H9 (cell line): ENCODE measurements at regions not wholly inside any gene's neighbourhood (a gene's known extent, or its start where the extent isn't known, plus 50 kb on each side); places are given as distances from the start of the nearest gene placed in this dataset.

Experiments used
- DNase-seq: peaks from one replicate; pipeline ENCODE4 v3.0.0-alpha.2; 2017
- H2AFZ ChIP-seq: one replicate; pipeline ENCODE4 v1.6.1; 2013; ENCODE audit warnings: mild to moderate bottlenecking, low read length, control low read depth, moderate library complexity
- H2AK5ac ChIP-seq: 2 replicates; pipeline ENCODE4 v1.6.1; 2013; ENCODE audit warnings: low read length, control low read depth, mixed read lengths; ENCODE audit not compliant: insufficient read length
- H2BK120ac ChIP-seq: one replicate; pipeline ENCODE4 v1.6.1; 2013; ENCODE audit warnings: low read depth, mild to moderate bottlenecking, low read length, control low read depth, inconsistent platforms; ENCODE audit not compliant: poor library complexity, severe bottlenecking
- H2BK12ac ChIP-seq: 2 replicates; pipeline ENCODE4 v1.6.1; 2013; ENCODE audit warnings: low read length, control low read depth, mixed read lengths, low read depth; ENCODE audit not compliant: insufficient read length
- H2BK15ac ChIP-seq: 2 replicates; pipeline ENCODE4 v1.6.1; 2013; ENCODE audit warnings: low read depth, low read length, control low read depth
- H2BK20ac ChIP-seq: one replicate; pipeline ENCODE4 v1.6.1; 2013; ENCODE audit warnings: low read depth, mild to moderate bottlenecking, low read length, control low read depth, inconsistent platforms; ENCODE audit not compliant: poor library complexity, severe bottlenecking
- H2BK5ac ChIP-seq: 2 replicates; pipeline ENCODE4 v1.6.1; 2013; ENCODE audit warnings: low read length, control low read depth, mixed read lengths; ENCODE audit not compliant: insufficient read length
- H3K14ac ChIP-seq: 2 replicates; pipeline ENCODE4 v1.6.1; 2013; ENCODE audit warnings: low read length, control low read depth; ENCODE audit not compliant: insufficient read depth
- H3K18ac ChIP-seq: 2 replicates; pipeline ENCODE4 v1.6.1; 2013; ENCODE audit warnings: low read depth, mild to moderate bottlenecking, mixed read lengths, low read length, control low read depth; ENCODE audit not compliant: insufficient read length
- H3K23ac ChIP-seq: 2 replicates; pipeline ENCODE4 v1.6.1; 2013; ENCODE audit warnings: low read length, control low read depth, mixed read lengths, low read depth; ENCODE audit not compliant: insufficient read length
- H3K23me2 ChIP-seq: 2 replicates; pipeline ENCODE4 v1.6.1; 2013; ENCODE audit warnings: low read depth, mild to moderate bottlenecking, mixed read lengths, low read length, control low read depth; ENCODE audit not compliant: insufficient read length, poor library complexity, severe bottlenecking
- H3K27ac ChIP-seq: 2 replicates; pipeline ENCODE4 v1.5.1; 2013; ENCODE audit warnings: low read length, control low read depth, mixed read lengths, low read depth; ENCODE audit not compliant: insufficient read length
- H3K27me3 ChIP-seq: 2 replicates; pipeline ENCODE4 v1.6.1; 2013; ENCODE audit warnings: low read length, control low read depth, inconsistent platforms; ENCODE audit not compliant: insufficient read depth
- H3K4ac ChIP-seq: 2 replicates; pipeline ENCODE4 v1.6.1; 2013; ENCODE audit warnings: low read depth, mild to moderate bottlenecking, control low read depth, inconsistent platforms, low read length, moderate library complexity
- H3K4me1 ChIP-seq: 2 replicates; pipeline ENCODE4 v1.6.1; 2013; ENCODE audit warnings: low read length, control low read depth, inconsistent platforms; ENCODE audit not compliant: insufficient read depth
- H3K4me2 ChIP-seq: 2 replicates; pipeline ENCODE4 v1.6.1; 2013; ENCODE audit warnings: low read length, control low read depth, mixed read lengths; ENCODE audit not compliant: insufficient read length, insufficient read depth
- H3K56ac ChIP-seq: 2 replicates; pipeline ENCODE4 v1.6.1; 2013; ENCODE audit warnings: low read depth, mild to moderate bottlenecking, mixed read lengths, low read length, control low read depth; ENCODE audit not compliant: insufficient read length
- H3K79me1 ChIP-seq: 2 replicates; pipeline ENCODE4 v1.6.1; 2013; ENCODE audit warnings: low read depth, mild to moderate bottlenecking, moderate library complexity, low read length, control low read depth, inconsistent platforms; ENCODE audit not compliant: insufficient read depth, poor library complexity, severe bottlenecking
- H3K79me2 ChIP-seq: 2 replicates; pipeline ENCODE4 v1.6.1; 2013; ENCODE audit warnings: low read length, control low read depth, inconsistent platforms; ENCODE audit not compliant: insufficient read depth
- H3K9ac ChIP-seq: 2 replicates; pipeline ENCODE4 v1.6.1; 2013; ENCODE audit warnings: low read length, control low read depth, mixed read lengths; ENCODE audit not compliant: insufficient read length; ENCODE audit errors: extremely low read depth
- H3K9me3 ChIP-seq: one replicate; pipeline ENCODE4 v1.6.1; 2013; ENCODE audit warnings: low read depth, low read length, inconsistent platforms; ENCODE audit not compliant: control insufficient read depth
- H3T11ph ChIP-seq: one replicate; pipeline ENCODE4 v1.6.1; 2013; ENCODE audit warnings: mild to moderate bottlenecking, low read length, control low read depth, inconsistent platforms
- H4K20me1 ChIP-seq: one replicate; pipeline ENCODE4 v1.6.1; 2013; ENCODE audit not compliant: control insufficient read depth, insufficient read length, insufficient read depth
- H4K5ac ChIP-seq: 2 replicates; pipeline ENCODE4 v1.6.1; 2013; ENCODE audit warnings: low read depth, mild to moderate bottlenecking, mixed read lengths, low read length, control low read depth; ENCODE audit not compliant: insufficient read length
- H4K8ac ChIP-seq: replicated peaks from 2 replicates; pipeline ENCODE4 v1.6.1; 2013; ENCODE audit warnings: low read length, control low read depth, mixed read lengths, low read depth; ENCODE audit not compliant: insufficient read length
- H4K91ac ChIP-seq: 2 replicates; pipeline ENCODE4 v1.6.1; 2013; ENCODE audit warnings: low read depth, mild to moderate bottlenecking, moderate library complexity, mixed read lengths, low read length, control low read depth; ENCODE audit not compliant: insufficient read length
- H3K27ac Mint-ChIP-seq, 3 experiments: 2 replicates in 2 of 3; 3 replicates in 1 of 3; pipeline ENCODE4 v1.8.0; 2020 to 2021; ENCODE audit warnings: mixed read lengths in 3 of 3, mild to moderate bottlenecking in 1 of 3, moderate library complexity in 1 of 3
- H3K27me3 Mint-ChIP-seq: 2 replicates; pipeline ENCODE4 v1.8.0; 2021; ENCODE audit warnings: low read depth, mild to moderate bottlenecking, moderate library complexity, mixed read lengths
- H3K36me3 Mint-ChIP-seq, 3 experiments: 2 replicates in 2 of 3; 3 replicates in 1 of 3; pipeline ENCODE4 v1.8.0; 2020 to 2021; ENCODE audit warnings: low read depth in 3 of 3, mixed read lengths in 3 of 3; ENCODE audit not compliant: insufficient read depth in 1 of 3
- H3K4me1 Mint-ChIP-seq, 2 experiments: 2 replicates each; pipeline ENCODE4 v1.8.0; 2020; ENCODE audit warnings: mixed read lengths in 2 of 2
- H3K4me3 Mint-ChIP-seq, 2 experiments: 2 replicates in 1 of 2; 3 replicates in 1 of 2; pipeline ENCODE4 v1.8.0; 2020 to 2021; ENCODE audit warnings: mild to moderate bottlenecking in 2 of 2, mixed read lengths in 2 of 2, moderate library complexity in 1 of 2
- H3K9me3 Mint-ChIP-seq, 2 experiments: 2 replicates in 1 of 2; 3 replicates in 1 of 2; pipeline ENCODE4 v1.8.0; 2020; ENCODE audit warnings: mild to moderate bottlenecking in 2 of 2, mixed read lengths in 2 of 2, moderate library complexity in 1 of 2
- WGBS: extraction: QIAGEN DNeasy Blood & Tissue Kit; methylation state at CpG from one replicate; pipeline ENCODE4 v1.1.7; 2013; ENCODE audit warnings: missing lambda C conversion rate, low lambda C conversion rate, mixed read lengths; ENCODE audit not compliant: insufficient read length; ENCODE audit errors: extremely low coverage; 5-methylcytosine and 5-hydroxymethylcytosine counted together
- TF ChIP-seq, protein P1 (sequence below): fragments of 200-600 bp; sonication (generic); conservative IDR thresholded peaks from 3 replicates; pipeline ENCODE4 v1.8.0; 2021; ENCODE audit warnings: antibody characterized with exemption, mild to moderate bottlenecking

DNA sequence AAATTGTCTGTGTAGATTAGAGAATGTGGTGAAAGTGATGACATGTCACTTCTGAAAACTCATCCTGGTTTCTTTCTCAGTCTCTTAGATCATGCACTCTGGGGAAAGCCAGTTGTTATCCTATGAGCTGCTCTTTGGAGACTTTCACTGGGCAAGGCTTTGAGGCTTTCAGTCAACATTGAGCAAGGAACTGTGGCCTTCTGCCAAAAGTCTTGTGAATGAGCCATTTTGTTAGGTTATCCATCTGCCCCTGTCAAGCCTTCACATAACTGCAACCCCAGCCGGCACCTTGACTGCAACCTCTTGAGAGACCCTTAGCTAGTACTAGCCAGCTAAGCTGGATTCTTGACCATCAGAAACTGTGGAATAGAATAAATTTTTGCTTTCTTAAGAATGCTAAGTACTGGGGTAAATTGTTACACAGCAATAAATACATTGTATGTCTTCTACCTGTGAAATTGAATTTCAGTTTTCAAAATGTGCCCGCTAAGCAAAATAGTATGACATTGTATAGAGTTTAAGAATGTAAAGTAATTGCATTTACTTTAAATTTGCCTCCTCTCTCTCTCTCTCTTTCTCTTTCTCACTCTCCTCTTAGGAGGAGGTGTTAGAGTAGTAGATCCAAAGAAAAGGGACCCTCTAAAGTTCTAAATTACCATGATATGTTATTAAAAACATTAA is 1273.0 kb downstream of the RAPGEF2 start:
- Histone ChIP-seq H4K91ac (no peak overlapping the region), H3K14ac (no peak overlapping the region), H3K23me2 (no peaks in the 10 kb centered on the region), H2AK5ac (no peak overlapping the region), H3T11ph (no peak overlapping the region), H2AFZ (no peak overlapping the region), H3K23ac (no peak overlapping the region), H3K4ac (no peak overlapping the region), H3K79me2 (no peaks in the 10 kb centered on the region), H3K18ac (no peak overlapping the region), H4K5ac (no peak overlapping the region), H3K9me3 (no peaks in the 10 kb centered on the region), H3K9ac (no peak overlapping the region), H2BK120ac (no peak overlapping the region), H4K8ac (no peak overlapping the region), H3K4me1 (no peaks in the 10 kb centered on the region; the same call in 1 of the 2 replicates), H3K27ac (no peak overlapping the region), H2BK15ac (no peak overlapping the region), H2BK12ac (no peak overlapping the region), H3K79me1 (no peaks in the 10 kb centered on the region), H2BK20ac (no peak overlapping the region), H3K27me3 (no peaks in the 10 kb centered on the region), H3K56ac (no peak overlapping the region), H4K20me1 (no peaks in the 10 kb centered on the region), H3K4me2 (no peak overlapping the region), H2BK5ac (no peak overlapping the region)
- H3K27me3 Mint-ChIP-seq = no peaks in the 10 kb centered on the region
- DNase-seq = no peak
- no peak overlapping the region for H3K4me3 Mint-ChIP-seq
- H3K4me1 Mint-ChIP-seq = peaks cover 3% of the 10 kb centered on the region in 2 experiments; a peak in 1 of 4 replicates
- H3K36me3 Mint-ChIP-seq = peaks cover 0 to 1% (median 0%) of the 10 kb centered on the region in 3 experiments; a peak in 1 of 7 replicates
- WGBS = no CpG with 5 or more reads among the region's 2 CpGs
- no peaks in the 10 kb centered on the region for H3K9me3 Mint-ChIP-seq
- H3K27ac Mint-ChIP-seq = no peak overlapping the region; a peak in 1 of 7 replicates
- TF ChIP-seq, protein P1, sequence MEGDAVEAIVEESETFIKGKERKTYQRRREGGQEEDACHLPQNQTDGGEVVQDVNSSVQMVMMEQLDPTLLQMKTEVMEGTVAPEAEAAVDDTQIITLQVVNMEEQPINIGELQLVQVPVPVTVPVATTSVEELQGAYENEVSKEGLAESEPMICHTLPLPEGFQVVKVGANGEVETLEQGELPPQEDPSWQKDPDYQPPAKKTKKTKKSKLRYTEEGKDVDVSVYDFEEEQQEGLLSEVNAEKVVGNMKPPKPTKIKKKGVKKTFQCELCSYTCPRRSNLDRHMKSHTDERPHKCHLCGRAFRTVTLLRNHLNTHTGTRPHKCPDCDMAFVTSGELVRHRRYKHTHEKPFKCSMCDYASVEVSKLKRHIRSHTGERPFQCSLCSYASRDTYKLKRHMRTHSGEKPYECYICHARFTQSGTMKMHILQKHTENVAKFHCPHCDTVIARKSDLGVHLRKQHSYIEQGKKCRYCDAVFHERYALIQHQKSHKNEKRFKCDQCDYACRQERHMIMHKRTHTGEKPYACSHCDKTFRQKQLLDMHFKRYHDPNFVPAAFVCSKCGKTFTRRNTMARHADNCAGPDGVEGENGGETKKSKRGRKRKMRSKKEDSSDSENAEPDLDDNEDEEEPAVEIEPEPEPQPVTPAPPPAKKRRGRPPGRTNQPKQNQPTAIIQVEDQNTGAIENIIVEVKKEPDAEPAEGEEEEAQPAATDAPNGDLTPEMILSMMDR = no peak
